OCI-M2 (cell line): ENCODE measurements at regions not wholly inside any gene's neighbourhood (a gene's known extent, or its start where the extent isn't known, plus 50 kb on each side); places are given as distances from the start of the nearest gene placed in this dataset.
"Not testable (repeated sequence)": the region's sequence is repeated elsewhere in the genome, so short reads cannot be mapped to it uniquely, and the experiment has no call there.

Source experiments
- DNase-seq: peaks from one replicate; lab custom pipeline; 2025; ENCODE audit not compliant: unreplicated experiment; lab: John Stamatoyannopoulos, UW

DNA sequence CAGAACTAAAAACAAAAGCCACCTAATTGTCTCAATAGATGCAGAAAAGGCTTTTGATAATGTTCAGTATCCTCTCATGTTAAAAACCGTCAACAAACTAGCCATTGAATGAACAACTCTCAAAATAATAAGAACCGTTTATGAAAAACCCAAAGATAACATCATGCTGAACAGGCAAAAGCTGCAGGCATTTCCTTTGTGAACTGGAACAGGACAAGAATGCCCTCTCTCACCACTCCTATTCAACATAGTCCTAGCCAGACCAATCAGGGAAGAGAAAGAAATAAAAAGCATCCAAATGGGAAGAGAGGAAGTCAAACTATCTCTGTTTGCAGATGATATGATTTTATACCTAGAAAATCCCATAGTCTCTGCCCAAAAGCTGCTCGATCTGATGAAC is 179.6 kb upstream of the EDNRB start:
- DNase-seq = no peak

DNA sequence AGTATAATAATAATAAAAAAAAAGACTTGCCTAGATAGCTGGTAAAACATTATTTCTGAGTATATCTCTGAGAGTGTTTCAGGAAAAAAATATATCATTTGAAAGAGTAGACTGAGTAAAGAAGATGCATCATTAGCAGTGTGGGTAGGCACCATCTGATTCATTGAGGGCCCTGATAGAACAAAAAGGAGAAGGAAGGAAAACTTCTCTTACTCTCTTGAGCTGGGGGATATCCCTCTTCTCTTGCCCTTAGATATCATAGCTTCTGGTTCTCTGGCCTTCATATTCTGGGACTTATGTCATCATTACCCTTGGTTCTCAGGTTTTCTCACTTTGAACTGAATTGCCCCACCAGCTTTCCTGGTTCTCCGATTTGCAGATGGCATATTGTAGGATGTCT is 177.6 kb upstream of the EDNRB start:
- DNase-seq = no peak

DNA sequence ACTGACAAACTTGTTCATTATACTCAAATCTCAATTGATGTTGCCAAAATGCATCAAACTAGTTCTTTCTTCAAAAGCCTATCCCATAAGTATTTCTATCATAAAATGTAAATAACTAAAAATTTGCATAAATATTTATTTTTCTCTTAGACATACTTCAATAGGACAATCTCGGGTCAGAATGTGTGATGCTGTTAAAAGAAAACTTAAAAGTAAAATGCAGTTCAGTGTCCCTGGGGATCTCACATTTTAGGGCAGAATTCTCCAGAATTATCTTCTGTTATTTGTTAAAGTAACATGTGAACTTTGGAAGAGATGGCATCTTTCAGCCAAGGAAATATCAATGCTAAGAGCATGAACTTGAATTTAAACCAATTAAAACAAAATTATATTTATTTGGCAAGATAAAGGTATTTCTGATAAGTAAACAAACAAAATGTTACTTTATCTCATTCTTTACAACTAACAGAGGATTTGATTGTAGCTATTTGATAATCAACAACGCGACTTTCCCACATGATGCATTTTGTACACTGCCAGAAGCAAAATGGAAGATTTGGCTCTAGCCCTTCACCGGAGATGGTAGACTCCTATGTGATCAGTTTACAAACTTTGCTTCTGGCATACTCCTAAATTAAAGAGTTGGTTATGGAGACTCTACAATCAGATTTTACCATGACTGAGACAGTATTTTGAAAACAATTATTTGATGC is 169.5 kb upstream of the EDNRB start:
- no peak for DNase-seq

DNA sequence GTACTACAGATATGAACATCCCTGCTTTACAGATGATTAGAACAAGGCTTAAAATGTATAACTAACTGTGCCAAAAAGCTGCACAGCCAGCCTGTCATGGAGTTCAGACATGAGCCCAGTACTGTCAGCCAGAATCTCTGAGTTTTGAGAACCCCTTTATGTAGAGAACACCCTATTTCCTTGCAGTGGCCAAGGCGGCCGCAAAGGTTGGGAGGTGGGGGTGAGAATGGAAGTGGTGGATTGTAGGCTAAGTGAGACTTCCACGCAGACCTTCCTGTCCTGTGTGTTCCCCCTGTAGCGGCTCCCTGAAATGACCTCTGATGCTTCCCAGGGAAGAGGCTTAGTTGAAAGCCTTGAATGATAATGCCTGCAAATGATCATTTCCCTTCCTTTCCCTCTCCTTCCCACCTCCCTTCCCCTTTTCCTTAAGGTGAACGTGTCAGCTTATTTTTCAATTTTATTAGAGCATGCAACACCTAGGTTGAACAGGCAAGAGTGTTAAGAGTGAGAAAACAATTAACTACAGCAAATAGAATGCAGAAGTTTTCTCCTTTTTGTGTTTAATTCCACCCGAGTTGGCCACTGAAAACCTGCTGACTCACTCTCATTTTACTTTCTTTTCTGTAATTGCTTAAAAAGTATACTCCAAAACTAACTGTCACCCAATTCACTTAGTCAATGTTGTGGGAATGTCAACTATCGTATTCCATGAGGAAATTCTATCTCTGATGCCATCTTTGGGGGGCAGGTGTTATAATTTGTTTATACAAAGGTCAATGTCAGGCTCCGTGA is 167.0 kb upstream of the EDNRB start:
- DNase-seq = no peak

DNA sequence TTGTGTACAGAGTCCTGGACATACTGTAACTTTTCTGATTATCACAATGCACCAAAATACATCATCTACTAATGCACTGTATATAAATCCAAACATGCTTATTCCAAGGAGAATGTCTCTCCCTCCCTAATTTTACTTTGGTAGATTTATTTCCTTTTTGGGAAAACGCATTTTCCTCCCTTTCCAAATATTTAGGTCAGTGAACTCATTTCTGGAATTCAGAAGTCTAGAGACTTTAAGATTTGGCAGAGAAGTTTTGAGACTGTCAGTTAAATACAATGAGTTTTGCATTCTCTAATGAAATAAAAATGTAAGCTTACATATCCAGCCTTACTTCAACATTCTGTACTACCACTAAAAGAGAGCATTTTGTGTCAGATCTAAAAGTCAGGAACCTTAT is 165.8 kb upstream of the EDNRB start:
- no peak for DNase-seq

DNA sequence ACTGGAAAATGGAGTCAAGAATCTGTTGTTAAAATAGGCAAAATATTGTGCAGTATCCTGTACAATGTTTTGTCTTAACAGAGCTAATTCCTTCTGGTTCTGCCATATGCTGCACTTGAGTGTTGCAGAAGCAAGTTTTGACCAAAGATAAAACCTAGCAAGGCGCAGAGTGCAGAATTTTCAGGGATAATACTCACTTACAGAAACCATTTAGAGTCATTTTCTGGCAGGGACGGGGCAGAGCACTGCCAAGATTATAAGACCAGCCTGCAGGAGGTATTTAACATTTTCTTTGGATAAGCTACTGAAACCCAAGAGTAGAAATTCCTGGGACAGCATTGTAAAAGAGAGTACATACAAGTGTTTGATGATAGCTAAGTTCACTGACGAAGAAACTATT is 159.5 kb upstream of the EDNRB start:
- DNase-seq = no peak

DNA sequence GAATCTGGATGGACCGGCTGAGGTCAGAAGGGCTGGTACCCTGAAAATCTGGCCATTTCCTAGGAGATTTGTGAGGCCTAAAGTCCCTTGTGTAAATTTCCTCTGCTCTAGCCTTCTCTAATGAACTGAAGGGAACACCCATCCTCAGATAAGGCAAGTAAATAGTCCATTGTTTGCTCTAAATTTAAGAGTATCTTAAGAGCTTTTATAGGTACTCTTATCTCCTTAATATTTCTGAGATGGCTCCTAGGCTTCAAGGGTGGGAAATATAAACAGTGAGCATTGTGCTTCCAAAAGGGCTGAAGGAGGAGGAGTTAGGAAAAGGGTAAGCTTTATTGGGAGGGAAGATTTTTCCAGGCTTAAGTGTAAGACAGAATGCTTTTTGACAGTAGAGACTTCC is 148.7 kb upstream of the EDNRB start:
- DNase-seq = no peak

DNA sequence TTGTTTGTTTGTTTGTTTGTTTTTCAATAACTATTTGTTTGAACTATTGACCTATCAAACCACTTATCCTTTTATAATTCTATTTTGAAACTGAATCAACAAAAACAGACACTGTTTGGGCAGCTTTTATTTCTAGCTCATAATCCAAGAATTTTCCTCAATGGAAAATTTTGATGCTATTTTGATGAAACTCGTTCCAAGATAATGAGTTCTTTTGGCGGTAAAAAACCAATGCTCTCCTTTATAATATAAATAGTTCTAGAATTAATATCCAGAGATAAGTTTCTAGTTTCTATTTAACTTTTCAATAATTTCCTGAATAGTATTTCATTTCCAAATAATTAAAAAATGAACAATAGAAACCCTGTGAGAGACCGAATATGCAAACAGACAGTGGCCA is 146.5 kb upstream of the EDNRB start:
- DNase-seq = no peak

DNA sequence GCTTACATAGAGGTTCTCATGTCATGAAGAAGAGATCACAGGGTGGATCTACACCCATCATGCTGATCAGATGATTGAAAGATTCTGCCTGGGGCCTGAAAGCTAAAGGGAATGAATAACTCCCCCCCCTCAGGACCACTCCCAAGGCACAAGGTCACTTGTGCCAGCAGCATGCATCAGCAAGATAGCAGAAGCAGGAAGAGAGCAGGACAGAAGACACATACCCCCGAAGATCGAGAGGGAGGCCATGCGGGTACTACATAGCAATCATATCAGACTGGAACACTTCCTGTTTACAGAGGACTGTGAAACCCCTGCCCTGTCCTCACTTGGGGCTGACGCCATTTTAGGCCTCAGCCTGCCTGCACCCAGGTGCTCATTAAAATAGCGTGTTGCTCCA is 143.2 kb upstream of the EDNRB start:
- DNase-seq = no peak

DNA sequence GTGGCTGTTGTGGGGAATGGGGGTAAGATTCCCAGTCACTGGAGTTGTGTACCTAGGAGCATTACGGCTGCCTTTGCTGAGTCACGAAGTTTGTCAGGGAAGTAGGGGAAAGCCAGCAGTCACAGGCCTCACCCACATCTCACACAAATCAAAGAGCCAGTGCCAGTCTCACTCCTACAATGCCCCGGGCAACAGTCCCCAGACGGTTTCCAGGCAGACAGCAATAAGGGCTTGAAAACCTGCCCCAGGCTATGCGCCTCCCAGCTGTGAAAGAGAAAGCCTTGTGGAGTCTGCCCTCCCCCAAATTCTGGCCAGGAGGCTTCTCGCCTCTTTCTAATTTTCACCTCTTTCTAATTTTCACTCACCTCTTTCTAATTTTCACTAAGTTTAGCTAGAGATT is 142.3 kb upstream of the EDNRB start:
- no peak for DNase-seq

DNA sequence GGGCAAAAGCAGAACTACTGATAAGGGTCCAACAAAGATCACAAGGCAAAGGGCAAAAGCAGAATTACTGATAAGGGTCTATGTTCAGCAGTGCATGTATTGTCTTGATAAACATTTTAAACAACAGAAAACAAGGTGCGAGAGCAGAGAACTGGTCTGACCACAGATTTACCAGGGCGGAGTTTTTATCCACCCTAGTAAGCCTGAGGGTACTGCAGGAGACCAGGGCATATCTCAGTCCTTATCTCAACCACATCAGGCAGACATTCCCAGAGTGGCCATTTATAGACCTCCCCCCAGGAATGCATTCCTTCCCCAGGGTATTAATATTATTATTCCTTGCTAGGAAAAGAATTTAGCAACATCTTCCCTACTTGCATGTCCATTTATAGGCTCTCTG is 138.2 kb upstream of the EDNRB start:
- not testable (repeated sequence) for DNase-seq

DNA sequence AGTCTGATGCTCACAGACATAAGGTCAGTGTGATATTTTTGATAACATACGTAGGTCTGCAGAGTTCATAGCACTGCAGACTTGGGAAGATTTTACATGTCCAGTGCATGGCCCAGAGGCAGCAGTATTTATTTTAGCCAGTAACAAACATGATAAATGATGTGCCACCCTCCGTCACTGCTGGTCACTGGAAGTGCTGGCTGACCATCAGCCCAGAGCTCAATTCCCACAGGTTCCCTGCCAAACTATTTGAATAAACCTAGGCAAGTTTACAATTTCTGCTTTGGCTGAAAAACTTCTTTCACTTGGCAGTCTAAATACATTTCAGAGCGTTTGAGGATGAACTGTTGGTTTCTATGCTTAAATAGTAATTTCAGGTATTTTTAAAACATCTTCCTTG is 135.5 kb upstream of the EDNRB start:
- DNase-seq = no peak

DNA sequence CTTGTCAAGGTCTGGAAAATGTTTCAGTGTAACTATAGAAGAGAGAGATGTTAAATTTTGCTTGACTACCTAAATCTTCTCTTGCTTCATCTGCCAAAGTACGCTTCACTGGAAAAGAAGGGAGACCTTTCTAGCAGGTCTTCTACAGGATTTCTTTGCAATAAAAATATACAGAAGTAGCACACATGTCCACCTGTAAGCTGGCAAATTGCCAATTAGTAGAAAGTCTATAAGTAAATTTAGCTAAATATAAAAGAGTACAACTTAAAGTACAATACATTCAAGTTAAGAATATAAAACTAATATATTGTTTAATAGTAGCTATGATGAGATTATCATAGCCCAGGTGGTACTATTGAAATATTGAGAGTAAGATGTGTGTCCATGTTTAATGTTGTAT is 128.5 kb upstream of the EDNRB start:
- DNase-seq = no peak

DNA sequence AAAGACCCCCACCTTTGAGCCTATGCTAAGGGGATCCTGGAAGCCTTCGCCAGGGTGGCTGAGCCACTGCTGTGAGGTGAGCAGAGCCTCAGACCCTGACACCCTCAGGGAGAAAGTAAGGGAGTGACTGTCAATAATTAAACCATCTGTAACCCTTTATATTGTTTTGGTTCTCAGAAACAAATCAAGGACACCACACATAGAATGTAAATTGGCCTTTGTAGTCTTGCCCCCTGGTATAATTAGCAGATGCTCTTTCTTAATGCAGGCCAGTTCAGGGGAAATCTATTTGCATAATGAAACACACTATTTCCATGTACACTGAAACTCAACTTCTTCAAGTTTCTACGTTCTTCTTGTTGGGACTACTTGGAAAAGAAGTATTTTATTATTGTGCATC is 127.7 kb upstream of the EDNRB start:
- DNase-seq = no peak

DNA sequence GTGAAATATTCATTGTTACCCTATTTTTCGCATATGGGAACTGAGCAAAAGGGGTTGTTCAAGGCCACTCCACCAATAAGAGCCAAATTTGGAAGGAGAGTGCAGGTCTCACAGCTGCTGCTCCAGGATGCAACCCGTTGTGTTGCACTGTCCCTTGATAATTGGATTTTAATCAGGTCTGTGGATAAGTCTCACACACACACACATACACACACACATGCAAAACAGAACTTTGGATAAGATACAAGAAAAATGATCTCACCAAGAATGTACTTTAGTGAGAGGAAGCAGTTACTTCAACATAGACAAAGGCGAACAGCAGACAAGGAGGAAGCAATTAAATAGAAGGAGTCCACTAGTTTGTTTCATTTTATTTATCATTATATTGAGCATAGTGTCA is 127.3 kb upstream of the EDNRB start:
- no peak for DNase-seq

DNA sequence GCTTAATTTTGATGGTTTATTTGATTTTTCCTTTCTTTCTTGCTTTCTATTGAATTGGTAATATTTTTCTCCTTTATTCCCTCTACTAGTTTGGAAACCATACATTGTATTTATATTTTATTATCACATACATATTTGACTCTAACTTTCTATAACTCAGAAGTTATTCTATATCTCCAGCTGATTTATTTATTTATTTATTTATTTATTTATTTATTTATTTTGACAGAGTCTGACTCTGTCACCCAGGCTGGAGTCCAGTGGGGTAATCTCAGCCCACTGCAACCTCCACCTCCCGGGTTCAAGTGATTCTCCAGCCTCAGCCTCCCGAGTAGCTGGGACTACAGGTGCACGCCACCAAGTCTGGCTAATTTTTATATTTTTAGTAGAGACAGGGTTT is 122.7 kb upstream of the EDNRB start:
- DNase-seq = not testable (repeated sequence)

DNA sequence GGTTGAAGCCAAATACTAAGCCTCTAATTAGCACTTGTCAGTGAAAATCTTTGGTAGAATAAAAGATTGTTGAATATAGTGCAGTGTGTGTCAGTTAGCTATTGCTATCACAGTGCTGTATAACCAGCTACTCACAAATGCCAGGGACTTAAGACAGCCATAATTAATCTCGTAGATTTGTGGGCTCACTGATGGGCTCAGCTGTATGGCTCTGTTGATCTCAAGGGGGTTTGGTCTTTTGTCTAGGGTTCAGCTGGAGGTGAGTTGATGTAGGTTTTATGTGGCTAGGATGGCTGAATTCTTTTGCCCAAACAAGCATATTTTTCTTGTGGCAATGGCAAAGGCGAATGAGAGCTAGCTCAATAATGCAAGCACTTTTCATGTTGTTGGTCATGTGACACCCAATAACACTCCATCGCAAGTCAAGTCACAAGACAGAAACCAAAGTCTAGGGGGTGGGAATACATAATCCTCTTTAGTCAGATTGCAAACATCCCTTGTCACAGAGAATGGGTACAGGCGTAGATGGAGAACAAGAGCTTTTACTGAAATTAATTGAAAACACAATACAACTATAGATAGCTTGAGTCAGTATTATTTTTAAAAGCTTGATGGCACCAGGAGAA is 121.7 kb upstream of the EDNRB start:
- no peak for DNase-seq

DNA sequence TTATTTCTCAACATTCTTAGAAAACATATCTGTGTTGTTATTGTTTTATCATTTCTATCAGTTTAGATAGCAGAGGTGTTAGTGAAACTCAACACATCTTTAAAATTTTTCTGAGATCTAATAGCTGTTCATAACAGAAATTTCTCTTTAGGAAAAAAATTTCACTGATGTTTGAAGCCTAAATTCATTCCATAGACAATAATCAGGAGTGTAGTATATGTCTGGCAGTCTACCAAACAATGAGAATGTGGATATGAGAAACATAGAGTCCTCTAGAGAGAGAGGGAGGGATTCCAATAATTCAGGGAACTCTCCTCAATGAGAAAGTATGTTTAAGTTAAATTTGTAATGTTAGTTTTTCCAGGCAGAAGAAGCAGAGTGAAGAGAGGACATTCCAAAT is 118.2 kb upstream of the EDNRB start:
- DNase-seq = no peak

DNA sequence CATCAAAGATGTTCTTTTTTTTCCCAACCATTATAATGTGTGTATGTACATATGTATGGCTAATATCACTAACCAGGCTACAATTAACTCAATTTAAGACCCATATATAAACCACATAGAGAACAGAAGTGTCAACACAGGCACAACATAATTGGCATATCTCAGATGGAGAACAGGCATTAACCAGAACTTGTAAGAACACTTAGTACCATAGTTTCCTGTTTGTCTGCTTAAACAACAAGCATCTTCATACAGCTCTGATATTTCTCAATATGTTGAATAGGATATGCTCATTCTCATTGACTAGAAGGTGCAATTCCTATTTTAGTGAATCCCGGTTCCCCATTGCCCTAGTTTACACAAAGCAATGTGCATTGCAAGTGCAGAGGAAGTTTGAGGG is 116.9 kb upstream of the EDNRB start:
- DNase-seq = no peak

DNA sequence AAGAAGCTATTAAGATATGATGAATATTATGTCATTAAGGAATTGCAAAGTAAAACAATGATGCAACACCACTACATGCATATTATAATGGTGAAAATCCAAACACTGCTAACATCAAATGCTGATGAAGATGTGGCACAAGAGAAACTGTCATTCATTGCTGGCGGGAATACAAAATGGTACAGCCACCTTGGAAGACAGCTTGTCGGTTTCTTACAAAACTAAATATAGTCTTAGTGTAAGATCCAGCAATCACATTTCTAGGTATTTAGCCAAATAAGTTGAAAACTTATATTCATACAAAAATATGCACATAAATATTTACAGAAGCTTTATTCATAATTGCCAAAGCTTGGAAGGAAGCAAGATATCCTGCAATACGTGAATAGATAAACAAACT is 114.9 kb upstream of the EDNRB start:
- DNase-seq = no peak

DNA sequence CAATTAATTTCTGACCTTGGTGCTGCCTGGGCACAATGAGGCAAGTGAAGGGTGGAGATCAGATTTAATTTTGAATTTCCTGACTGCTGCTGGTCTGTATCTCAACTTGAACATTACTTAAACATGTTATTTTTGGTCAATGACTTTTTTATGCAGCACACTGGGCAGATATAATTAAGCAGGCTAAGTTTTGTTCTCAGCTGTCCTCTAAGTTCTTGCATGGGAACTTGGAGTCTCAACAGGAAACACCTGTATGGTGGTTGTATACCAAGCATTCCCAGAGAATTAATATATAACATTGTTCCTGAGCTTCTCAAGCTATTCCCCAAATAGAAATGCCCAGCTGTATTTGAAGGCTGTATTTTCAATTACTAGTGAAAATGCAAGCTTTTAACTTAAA is 113.5 kb upstream of the EDNRB start:
- no peak for DNase-seq

DNA sequence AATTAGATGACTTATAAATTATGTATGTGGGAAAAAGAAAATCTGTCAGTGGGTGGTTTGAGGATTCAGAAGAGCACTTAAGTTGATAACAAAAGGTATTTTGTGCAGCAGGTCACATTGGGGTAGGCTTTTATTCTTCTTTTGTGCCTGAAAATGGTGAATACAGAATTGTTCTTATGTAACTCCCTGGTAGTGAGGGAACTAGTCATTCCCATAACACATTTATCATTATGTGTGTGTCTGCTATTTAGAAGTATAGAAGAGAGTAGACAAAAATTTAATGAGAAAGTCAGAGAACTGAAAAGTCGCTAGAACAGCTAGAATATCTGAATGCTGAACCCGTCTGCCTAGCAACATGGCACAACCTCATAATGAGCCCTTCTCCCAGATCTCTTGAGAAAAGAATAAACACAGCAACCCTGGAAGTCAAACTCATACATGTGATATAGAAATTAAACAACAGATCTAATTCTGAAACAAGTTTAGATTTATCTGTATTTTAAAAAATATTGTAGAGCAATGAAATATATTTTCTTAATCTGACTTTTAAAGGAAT is 111.8 kb upstream of the EDNRB start:
- DNase-seq = no peak
